GM12864 (cell line): ENCODE measurements at regions not wholly inside any gene's neighbourhood (a gene's known extent, or its start where the extent isn't known, plus 50 kb on each side); places are given as distances from the start of the nearest gene placed in this dataset.

Source experiments
- DNase-seq: peaks from one replicate; pipeline ENCODE4 v3.0.0-alpha.2; 2011; ENCODE audit warnings: low read depth
- H3K4me3 ChIP-seq: 2 replicates; pipeline ENCODE4 v1.5.1; 2011; ENCODE audit warnings: mild to moderate bottlenecking, low read depth, low read length, control low read depth
- CTCF ChIP-seq: IDR thresholded peaks from 2 replicates; pipeline ENCODE4 v1.5.1; 2011; ENCODE audit warnings: low read depth, mild to moderate bottlenecking, moderate library complexity, low read length, control low read depth, inconsistent platforms; ENCODE audit errors: missing control alignments

- DNase-seq, result no peak
- no peak for TF ChIP-seq CTCF
- H3K4me3 ChIP-seq, result no peak overlapping the region
These were observed 506.2 kb upstream of the ZFHX3 start for GRCh38 chr16:73553941-73554660.

DNA sequence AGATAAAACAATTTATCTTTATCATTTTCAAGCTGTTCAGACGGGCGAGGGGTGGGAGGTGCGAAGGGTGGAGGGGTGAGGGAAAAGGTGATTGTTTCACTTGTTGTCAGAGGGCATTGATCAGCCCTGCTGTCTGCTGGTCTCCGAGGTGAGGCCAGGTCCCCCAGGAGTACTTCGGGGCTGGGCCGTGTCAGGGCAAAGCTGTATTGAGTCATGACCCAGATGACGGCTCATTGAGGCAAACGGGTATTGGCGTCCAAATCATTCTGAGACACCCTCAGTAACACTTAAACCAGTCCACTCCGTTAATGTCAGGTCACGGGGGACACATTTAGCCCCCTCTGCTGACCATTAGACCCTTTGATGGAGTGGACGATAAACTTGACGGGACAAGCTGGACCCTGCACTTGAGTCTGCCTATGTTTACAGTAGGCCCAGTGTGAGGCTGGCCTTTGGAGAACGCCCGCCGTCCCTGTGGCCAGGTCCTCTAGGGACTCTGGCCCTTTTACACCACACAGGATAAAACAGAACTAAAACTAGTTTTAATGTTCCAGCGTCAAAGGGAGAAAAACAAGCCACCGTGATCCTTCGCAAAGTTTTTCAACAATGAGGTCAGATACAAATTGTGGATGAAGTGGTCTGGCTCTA, 502.2 kb upstream of the ZFHX3 start:
- no peak for TF ChIP-seq CTCF
- no peak overlapping the region for H3K4me3 ChIP-seq
- no peak for DNase-seq

- TF ChIP-seq CTCF, result no peak
- DNase-seq, result no peak
- H3K4me3 ChIP-seq, result no peak overlapping the region
These were observed 499.9 kb upstream of the ZFHX3 start for GRCh38 chr16:73547552-73548403.

DNA sequence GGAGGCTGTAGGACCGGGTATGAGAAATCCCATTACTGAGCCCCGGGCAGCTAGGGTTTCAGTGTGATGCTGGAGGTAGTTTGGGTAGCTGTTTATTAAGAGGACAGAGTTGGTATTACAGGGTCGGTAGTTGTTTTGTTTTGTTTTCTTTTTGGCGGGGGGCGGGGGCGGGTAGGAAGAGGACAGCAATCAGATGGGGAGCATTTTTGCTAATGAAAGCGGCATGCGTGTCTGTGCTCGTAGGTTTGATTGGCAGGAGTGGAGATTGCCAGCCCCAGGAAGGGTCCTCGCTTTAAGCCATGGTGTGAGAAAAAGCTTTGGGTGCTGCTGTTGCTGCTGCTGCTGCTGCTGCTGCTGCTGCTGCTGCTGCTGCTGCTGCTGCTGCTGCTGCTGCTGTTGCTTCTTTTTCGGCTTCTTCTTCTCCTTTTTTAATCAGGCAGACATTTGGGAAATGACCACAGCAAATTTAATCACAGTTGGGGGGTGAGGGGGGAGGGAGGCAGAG, 498.5 kb upstream of the ZFHX3 start:
- H3K4me3 ChIP-seq, result no peak overlapping the region

GRCh38 chr16:73545755-73546154, 497.8 kb upstream of the ZFHX3 start:
- H3K4me3 ChIP-seq, result no peak overlapping the region
- TF ChIP-seq CTCF, result no peak
- DNase-seq, result no peak

More for the DNA sequence above, 498.5 kb upstream of the ZFHX3 start:
- DNase-seq, result no peak
- TF ChIP-seq CTCF, result no peak

DNA sequence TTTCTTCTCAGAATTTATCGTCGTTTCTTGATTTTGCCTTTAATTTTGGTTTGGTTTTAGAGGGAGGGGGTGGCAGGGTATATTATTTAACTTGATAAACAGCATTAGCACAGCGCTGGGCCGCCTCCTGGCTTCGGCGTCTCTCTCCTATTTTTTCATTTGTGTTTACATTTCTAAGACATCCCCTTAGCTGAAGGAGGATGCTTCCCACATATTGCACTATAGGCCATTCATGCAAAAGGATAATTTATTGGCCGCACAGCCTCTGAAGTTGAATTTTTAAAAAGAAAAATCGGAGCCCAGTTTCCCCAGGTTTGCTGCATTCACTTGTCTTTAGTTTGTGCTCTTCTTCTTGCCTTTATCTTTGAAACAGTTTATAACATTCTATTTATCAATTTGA, 497.4 kb upstream of the ZFHX3 start:
- H3K4me3 ChIP-seq, result no peak overlapping the region
- no peak for DNase-seq
- TF ChIP-seq CTCF, result no peak
